Liver (tissue), 8 donors: ENCODE measurements at regions not wholly inside any gene's neighbourhood (a gene's known extent, or its start where the extent isn't known, plus 50 kb on each side); places are given as distances from the start of the nearest gene placed in this dataset.

Experiments
- DNase-seq: peaks from one replicate; pipeline ENCODE4 v3.0.0-alpha.2; 2017; ENCODE audit warnings: low spot score
- H3K27ac ChIP-seq, 2 donors: one replicate each; pipeline ENCODE4 v1.7.0; 2013; ENCODE audit warnings: inconsistent platforms in 2 of 2, low read length in 2 of 2, control low read depth in 1 of 2, low read depth in 1 of 2, mild to moderate bottlenecking in 1 of 2
- H3K27me3 ChIP-seq, 4 donors: one replicate each; pipeline versions ENCODE4 v1.6.1 to v1.7.0; 2013; ENCODE audit warnings: low read length in 3 of 4, inconsistent platforms in 1 of 4, mild to moderate bottlenecking in 1 of 4, moderate library complexity in 1 of 4; ENCODE audit not compliant: control insufficient read depth in 4 of 4, insufficient read depth in 4 of 4
- H3K36me3 ChIP-seq, 4 donors: one replicate each; pipeline versions ENCODE4 v1.6.1 to v1.7.0; 2013; ENCODE audit warnings: low read length in 3 of 4, mild to moderate bottlenecking in 3 of 4, low read depth in 1 of 4, moderate library complexity in 1 of 4; ENCODE audit not compliant: control insufficient read depth in 4 of 4, insufficient read depth in 3 of 4
- H3K4me1 ChIP-seq, 4 donors: one replicate each; pipeline versions ENCODE4 v1.6.1 to v1.7.0; 2013; ENCODE audit warnings: low read length in 3 of 4, mild to moderate bottlenecking in 3 of 4, moderate library complexity in 1 of 4; ENCODE audit not compliant: control insufficient read depth in 4 of 4, insufficient read depth in 4 of 4
- H3K4me3 ChIP-seq, 3 donors: one replicate each; pipeline versions ENCODE4 v1.6.1 to v1.7.0; 2013; ENCODE audit warnings: low read length in 3 of 3, control low read depth in 1 of 3, low read depth in 1 of 3, mild to moderate bottlenecking in 1 of 3
- H3K9ac ChIP-seq, 2 donors: one replicate each; pipeline ENCODE4 v1.7.0; 2013; ENCODE audit warnings: low read length in 2 of 2, mild to moderate bottlenecking in 2 of 2, moderate library complexity in 2 of 2, control low read depth in 1 of 2, low read depth in 1 of 2
- H3K9me3 ChIP-seq, 4 donors: one replicate each; pipeline versions ENCODE4 v1.6.1 to v1.7.0; 2013; ENCODE audit warnings: low read length in 3 of 4; ENCODE audit not compliant: control insufficient read depth in 4 of 4
- ATF3 ChIP-seq: IDR thresholded peaks from 2 replicates; pipeline ENCODE4 v1.6.1; 2016; ENCODE audit warnings: antibody characterized with exemption
- CTCF ChIP-seq: fragments of 150-350 bp; IDR thresholded peaks from 2 replicates; pipeline ENCODE4 v1.5.1; 2017; ENCODE audit warnings: improper control_type of control experiment, low read depth, low read length; ENCODE audit not compliant: missing input control
- EGR1 ChIP-seq, 2 donors: IDR thresholded peaks; 2 replicates each; pipeline ENCODE4 v1.6.1; 2016 to 2018; ENCODE audit warnings: antibody characterized with exemption in 2 of 2, low read depth in 2 of 2
- FOXA1 ChIP-seq: IDR thresholded peaks from 2 replicates; pipeline ENCODE4 v1.6.1; 2016; ENCODE audit warnings: antibody characterized with exemption
- FOXA2 ChIP-seq: IDR thresholded peaks from 2 replicates; pipeline ENCODE4 v1.6.1; 2016; ENCODE audit warnings: antibody characterized with exemption
- GABPA ChIP-seq, 2 donors: IDR thresholded peaks in 1 of 2; conservative IDR thresholded peaks in 1 of 2; 2 replicates each; pipeline ENCODE4 v1.6.1; 2016; ENCODE audit warnings: antibody characterized with exemption in 2 of 2, mild to moderate bottlenecking in 1 of 2, moderate library complexity in 1 of 2
- HNF4A ChIP-seq, 2 donors: conservative IDR thresholded peaks; 2 replicates each; pipeline ENCODE4 v1.6.1; 2016; ENCODE audit warnings: antibody characterized with exemption in 2 of 2, mild to moderate bottlenecking in 2 of 2
- JUND ChIP-seq, 2 donors: IDR thresholded peaks; 2 replicates each; pipeline ENCODE4 v1.6.1; 2016; ENCODE audit warnings: antibody characterized with exemption in 2 of 2
- MAX ChIP-seq: IDR thresholded peaks from 2 replicates; pipeline ENCODE4 v1.6.1; 2016; ENCODE audit warnings: antibody characterized with exemption
- RAD21 ChIP-seq, 2 donors: IDR thresholded peaks; 2 replicates each; pipeline ENCODE4 v1.6.1; 2016; ENCODE audit warnings: antibody characterized with exemption in 2 of 2, mild to moderate bottlenecking in 2 of 2
- RXRA ChIP-seq, 2 donors: IDR thresholded peaks; 2 replicates each; pipeline ENCODE4 v1.6.1; 2017 to 2018; ENCODE audit warnings: antibody characterized with exemption in 2 of 2, mild to moderate bottlenecking in 1 of 2
- SP1 ChIP-seq: IDR thresholded peaks from 2 replicates; pipeline ENCODE4 v1.6.1; 2018; ENCODE audit warnings: antibody characterized with exemption, mild to moderate bottlenecking
- TAF1 ChIP-seq: conservative IDR thresholded peaks from 2 replicates; pipeline ENCODE4 v1.6.1; 2016; ENCODE audit warnings: antibody characterized with exemption, mild to moderate bottlenecking
- YY1 ChIP-seq: IDR thresholded peaks from 2 replicates; pipeline ENCODE4 v1.6.1; 2016; ENCODE audit warnings: antibody characterized with exemption, mild to moderate bottlenecking
- WGBS: extraction: QIAGEN DNeasy Blood & Tissue Kit; methylation state at CpG from one replicate; pipeline ENCODE4 v1.1.7; 2013; 5-methylcytosine and 5-hydroxymethylcytosine counted together
- donor health status: healthy.
- donor health status: healthy.
- donor health status: healthy.
- donor health status: healthy.
- donor health status: healthy.

GRCh38 chr15:70431854-70432253, 331.5 kb downstream of the UACA start:
- H3K27ac ChIP-seq, result no peak overlapping the region
- no peaks in the 10 kb centered on the region for H3K27me3 ChIP-seq
- TF ChIP-seq HNF4A (conservative IDR thresholded peaks at IDR 0.05) (no peak), MAX (no peak), YY1 (no peak), FOXA1 (no peak)
- WGBS, result 95% methylated on average over 4 of the region's 4 CpGs
- H3K4me1 ChIP-seq, result peaks cover 7 to 49% (median 39%) of the 10 kb centered on the region in 4 donors
- H3K9me3 ChIP-seq, result no peaks in the 10 kb centered on the region
- H3K36me3 ChIP-seq, result no peaks in the 10 kb centered on the region
- no peak overlapping the region for H3K9ac ChIP-seq
- DNase-seq, result no peak
- no peak overlapping the region for H3K4me3 ChIP-seq

GRCh38 chr15:70430069-70430468, 332.4 kb upstream of the TLE3 start:
- no peaks in the 10 kb centered on the region for H3K9me3 ChIP-seq
- TF ChIP-seq RXRA (IDR thresholded peaks at IDR 0.05) (peak in 1 of 2 donors; percentile 26), JUND (IDR thresholded peaks at IDR 0.05) (no peak)
- H3K4me1 ChIP-seq, result peaks cover 7 to 41% (median 35%) of the 10 kb centered on the region in 4 donors
- H3K9ac ChIP-seq, result no peak overlapping the region
- DNase-seq, result no peak
- no peak overlapping the region for H3K4me3 ChIP-seq
- no peaks in the 10 kb centered on the region for H3K27me3 ChIP-seq
- WGBS, result 32% methylated on average over 1 of the region's 1 CpG
- H3K36me3 ChIP-seq, result no peaks in the 10 kb centered on the region
- no peak overlapping the region for H3K27ac ChIP-seq

- H3K36me3 ChIP-seq, result no peaks in the 10 kb centered on the region
- H3K27me3 ChIP-seq, result no peaks in the 10 kb centered on the region
- peaks cover 6 to 32% (median 28%) of the 10 kb centered on the region in 4 donors for H3K4me1 ChIP-seq
- no peak overlapping the region for H3K4me3 ChIP-seq
- no peak overlapping the region for H3K27ac ChIP-seq
- H3K9ac ChIP-seq, result no peak overlapping the region
- TF ChIP-seq JUND (IDR thresholded peaks at IDR 0.05) (no peak), SP1 (no peak), MAX (no peak), HNF4A (conservative IDR thresholded peaks at IDR 0.05) (no peak), TAF1 (no peak), FOXA1 (no peak), RAD21 (IDR thresholded peaks at IDR 0.05) (no peak), FOXA2 (no peak), GABPA (IDR thresholded peaks at IDR 0.05 in 1 of 2, conservative IDR thresholded peaks at IDR 0.05 in 1 of 2) (no peak), YY1 (no peak)
- no peak for DNase-seq
- WGBS, result 93% methylated on average over 5 of the region's 5 CpGs
- no peaks in the 10 kb centered on the region for H3K9me3 ChIP-seq
Measured at GRCh38 chr15:70429056-70429722, 331.5 kb upstream of the TLE3 start.

GRCh38 chr15:70428211-70428822, 330.6 kb upstream of the TLE3 start:
- Histone ChIP-seq H3K9me3 (no peaks in the 10 kb centered on the region), H3K9ac (no peak overlapping the region), H3K36me3 (no peaks in the 10 kb centered on the region), H3K4me1 (peaks cover 3 to 23% (median 19%) of the 10 kb centered on the region in 4 donors), H3K4me3 (no peak overlapping the region), H3K27me3 (no peaks in the 10 kb centered on the region), H3K27ac (no peak overlapping the region)
- no peak for DNase-seq
- WGBS, result 93% methylated on average over 3 of the region's 3 CpGs
- TF ChIP-seq RAD21 (IDR thresholded peaks at IDR 0.05), result no peak
- TF ChIP-seq HNF4A (conservative IDR thresholded peaks at IDR 0.05), result no peak
- no peak for TF ChIP-seq EGR1 (IDR thresholded peaks at IDR 0.05; ENCODE audit: low read depth in 2 of 2)
- no peak for TF ChIP-seq GABPA (IDR thresholded peaks at IDR 0.05 in 1 of 2, conservative IDR thresholded peaks at IDR 0.05 in 1 of 2)
- no peak for TF ChIP-seq YY1
- no peak for TF ChIP-seq RXRA (IDR thresholded peaks at IDR 0.05)
- no peak for TF ChIP-seq MAX
- TF ChIP-seq TAF1, result no peak
- no peak for TF ChIP-seq ATF3
- TF ChIP-seq CTCF, result no peak
- no peak for TF ChIP-seq JUND (IDR thresholded peaks at IDR 0.05)
- TF ChIP-seq FOXA1, result no peak
